HG02588 (cell line): ENCODE measurements at regions not wholly inside any gene's neighbourhood (a gene's known extent, or its start where the extent isn't known, plus 50 kb on each side); places are given as distances from the start of the nearest gene placed in this dataset.
"Not testable (repeated sequence)": the region's sequence is repeated elsewhere in the genome, so short reads cannot be mapped to it uniquely, and the experiment has no call there.

Source experiments
- ATAC-seq: cut with Tn5 transposase; IDR thresholded peaks from one replicate; pipeline ENCODE4 v1.9.1; 2021; ENCODE audit warnings: mild to moderate bottlenecking, moderate library complexity; ENCODE audit not compliant: unreplicated experiment

GRCh38 chr4:137960371-137961050, 281.6 kb downstream of the SLC7A11 start:
- ATAC-seq: no peak

GRCh38 chr4:137957806-137958205, 284.3 kb downstream of the SLC7A11 start:
- no peak for ATAC-seq

GRCh38 chr4:137956256-137956655, 285.9 kb downstream of the SLC7A11 start:
- no peak for ATAC-seq

- no peak for ATAC-seq
These were observed 286.6 kb downstream of the SLC7A11 start for GRCh38 chr4:137955595-137955994.

- ATAC-seq: no peak
These were observed 290.0 kb downstream of the SLC7A11 start for GRCh38 chr4:137952116-137952515.

GRCh38 chr4:137950286-137950685, 291.9 kb downstream of the SLC7A11 start:
- no peak for ATAC-seq

GRCh38 chr4:137949746-137950145, 292.4 kb downstream of the SLC7A11 start:
- ATAC-seq: no peak

GRCh38 chr4:137946453-137947174, 295.5 kb downstream of the SLC7A11 start:
- no peak for ATAC-seq

GRCh38 chr4:137942815-137943214, 299.3 kb downstream of the SLC7A11 start:
- not testable (repeated sequence) for ATAC-seq

GRCh38 chr4:137942015-137942515, 300.1 kb downstream of the SLC7A11 start:
- not testable (repeated sequence) for ATAC-seq

GRCh38 chr4:137934911-137935310, 307.2 kb downstream of the SLC7A11 start:
- no peak for ATAC-seq

GRCh38 chr4:137934046-137934445, 308.1 kb downstream of the SLC7A11 start:
- ATAC-seq: no peak

- ATAC-seq: no peak
These were observed 314.2 kb downstream of the SLC7A11 start for GRCh38 chr4:137927972-137928371.

GRCh38 chr4:137923494-137923893, 318.7 kb downstream of the SLC7A11 start:
- no peak for ATAC-seq

- no peak for ATAC-seq
These were observed 319.4 kb downstream of the SLC7A11 start for GRCh38 chr4:137922721-137923120.

GRCh38 chr4:137909529-137910309, 332.4 kb downstream of the SLC7A11 start:
- no peak for ATAC-seq

- ATAC-seq: no peak
These were observed 336.2 kb downstream of the SLC7A11 start for GRCh38 chr4:137905930-137906329.

- no peak for ATAC-seq
These were observed 341.0 kb downstream of the SLC7A11 start for GRCh38 chr4:137901114-137901513.

- no peak for ATAC-seq
These were observed 345.9 kb downstream of the SLC7A11 start for GRCh38 chr4:137896221-137896737.

GRCh38 chr4:137895515-137895914, 346.6 kb downstream of the SLC7A11 start:
- ATAC-seq: not testable (repeated sequence)

- no peak for ATAC-seq
These were observed 350.0 kb downstream of the SLC7A11 start for GRCh38 chr4:137892134-137892533.
